ENCODE measurements at regions not wholly inside any gene's neighbourhood (a gene's known extent, or its start where the extent isn't known, plus 50 kb on each side); places are given as distances from the start of the nearest gene placed in this dataset.

DNA sequence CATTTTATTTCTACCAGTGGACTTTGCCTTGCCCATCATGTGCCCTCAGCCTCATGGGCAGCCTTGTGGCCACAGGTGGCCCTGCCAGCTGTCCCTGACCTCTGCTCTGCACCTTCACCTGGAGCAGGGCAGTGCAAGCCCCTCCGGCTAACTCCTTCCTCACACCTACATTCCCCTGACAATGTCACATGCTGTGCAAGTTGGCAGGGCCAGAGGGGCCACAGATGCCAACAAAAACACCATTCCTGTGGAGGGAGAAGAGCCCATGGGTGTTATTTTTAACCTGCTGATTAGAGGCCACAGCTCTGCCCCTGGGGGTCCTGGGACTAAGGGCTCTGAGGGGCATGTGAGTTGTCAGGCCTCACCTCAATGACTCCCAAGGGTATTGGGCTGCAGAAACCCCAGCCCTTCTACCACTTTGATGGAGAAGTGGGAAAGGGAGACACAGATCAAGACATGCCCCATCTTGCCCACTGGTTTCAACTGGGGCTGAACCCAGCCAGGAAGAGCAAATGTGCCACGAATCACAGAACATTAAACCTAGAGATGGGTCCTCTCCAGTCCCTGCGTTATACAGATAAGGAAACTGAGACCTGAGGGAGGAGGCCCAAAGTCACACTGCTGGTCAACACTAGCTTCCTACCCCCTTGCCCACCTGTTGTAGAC is 65.0 kb downstream of the MRPL14 start:
- TF ChIP-seq CTCF (IDR thresholded peaks at IDR 0.05) (no peak), POLR2A (IDR thresholded peaks at IDR 0.05) (no peak), POLR2AphosphoS5 (IDR thresholded peaks at IDR 0.05) (no peak)
